NOMO-1 (cell line): ENCODE measurements at regions not wholly inside any gene's neighbourhood (a gene's known extent, or its start where the extent isn't known, plus 50 kb on each side); places are given as distances from the start of the nearest gene placed in this dataset.
A peak's percentile ranks its signal among the peaks of the same experiment; 100 is the strongest.

Experiments used
- DNase-seq, 2 experiments: peaks; one replicate each; lab custom pipeline; 2025; ENCODE audit not compliant: unreplicated experiment in 2 of 2; lab: John Stamatoyannopoulos, UW

DNA sequence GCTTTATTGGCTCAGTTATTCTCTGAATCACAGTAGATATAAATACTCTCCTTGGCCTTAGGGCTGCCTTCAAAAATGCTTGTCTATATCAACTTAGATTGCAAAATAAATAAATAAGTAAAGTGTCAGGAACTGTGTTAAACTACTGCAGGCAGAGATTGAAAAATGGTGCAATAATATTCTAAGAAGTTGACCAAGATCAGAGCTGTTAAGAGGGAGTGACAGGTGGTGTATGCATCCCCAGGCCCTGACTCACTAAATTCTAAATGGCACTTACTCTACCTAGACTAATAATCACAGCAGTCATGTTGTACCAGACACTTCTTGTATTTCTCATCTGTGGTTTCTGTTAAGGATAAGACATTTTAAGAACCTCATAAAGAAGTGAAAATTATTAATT lies 235.1 kb upstream of the SPOCK3 start:
- DNase-seq, result no peak

DNA sequence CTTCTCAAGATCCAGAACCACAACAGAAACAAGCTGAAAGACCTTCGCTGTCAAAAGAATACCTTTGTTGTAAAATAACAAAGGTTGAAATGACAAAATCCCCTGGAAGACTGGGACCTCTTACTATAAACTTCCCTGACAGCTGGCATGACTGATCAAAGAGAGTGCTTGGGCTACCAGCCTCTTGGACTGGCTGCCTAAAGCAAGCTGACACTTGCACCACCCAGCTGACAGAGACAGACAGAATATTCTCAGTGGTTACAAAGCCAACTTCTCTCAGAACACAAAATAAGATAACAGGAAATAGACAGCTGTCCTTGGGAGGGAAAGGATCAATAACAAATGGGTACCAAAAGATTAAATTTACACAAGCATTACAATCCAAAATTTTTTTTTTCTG lies 241.7 kb upstream of the SPOCK3 start:
- no peak for DNase-seq

DNA sequence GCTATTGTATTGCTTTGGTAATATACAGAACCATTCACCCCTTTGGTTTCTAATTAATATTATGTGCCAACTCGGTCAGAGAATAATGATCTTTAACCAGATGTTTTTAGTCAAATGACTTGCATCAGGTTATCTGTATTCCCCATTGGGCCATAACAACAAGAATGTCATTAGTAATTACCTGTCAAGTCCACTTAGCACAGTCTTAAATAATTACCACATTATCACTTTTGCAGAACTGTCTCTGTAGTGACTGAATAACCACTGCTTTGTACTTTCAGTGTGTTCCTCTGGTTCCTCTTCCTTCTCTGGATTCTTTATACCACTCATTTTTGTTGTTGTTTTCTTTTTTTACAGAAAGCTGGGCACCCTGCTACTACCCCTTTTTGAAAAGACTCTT lies 257.7 kb upstream of the SPOCK3 start:
- no peak for DNase-seq

GRCh38 chr4:167509551-167509950 lies 275.3 kb upstream of the SPOCK3 start:
- no peak for DNase-seq

DNA sequence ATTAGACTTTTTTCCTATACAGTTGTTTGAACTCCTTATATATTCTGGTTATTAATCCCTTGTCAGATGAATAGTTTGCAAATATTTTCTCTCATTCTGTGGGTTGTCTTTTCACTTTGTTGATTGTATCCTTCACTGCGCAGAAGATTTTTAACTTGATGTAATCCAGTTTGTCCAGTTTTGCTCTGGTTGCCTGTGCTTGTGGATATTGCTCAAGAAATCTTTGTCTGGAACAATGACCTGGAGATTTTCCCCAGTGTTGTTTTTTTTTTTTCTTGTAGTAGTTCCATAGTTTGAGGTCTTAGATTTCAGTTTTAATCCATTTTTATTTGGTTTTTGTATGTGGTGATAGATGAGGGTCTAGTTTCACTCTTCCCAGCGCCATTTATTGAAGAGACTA lies 289.8 kb upstream of the SPOCK3 start:
- no peak for DNase-seq

- no peak for DNase-seq
Observed at GRCh38 chr4:167537761-167538160, 303.5 kb upstream of the SPOCK3 start.

DNA sequence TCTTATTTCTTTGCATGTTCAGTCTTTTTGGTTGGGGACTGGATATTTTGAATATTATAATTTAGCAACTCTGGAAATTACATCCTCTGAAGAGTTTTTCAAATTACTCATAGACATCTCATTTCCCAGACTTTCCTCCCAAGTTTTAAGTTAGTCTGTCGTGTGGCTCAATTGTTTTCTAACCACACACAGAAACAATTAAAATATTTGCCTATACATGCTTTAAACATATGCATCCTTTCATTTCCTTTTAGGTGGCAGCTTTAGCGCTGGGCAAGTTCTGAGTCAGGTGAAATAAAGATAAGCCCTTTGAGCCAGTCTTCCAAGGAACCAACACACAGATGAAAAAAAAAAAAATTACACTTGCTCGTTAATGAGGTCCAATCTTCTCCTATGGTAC lies 307.0 kb upstream of the SPOCK3 start:
- no peak for DNase-seq

- DNase-seq, result no peak
Observed at GRCh38 chr4:167544391-167544790, 310.1 kb upstream of the SPOCK3 start.

DNA sequence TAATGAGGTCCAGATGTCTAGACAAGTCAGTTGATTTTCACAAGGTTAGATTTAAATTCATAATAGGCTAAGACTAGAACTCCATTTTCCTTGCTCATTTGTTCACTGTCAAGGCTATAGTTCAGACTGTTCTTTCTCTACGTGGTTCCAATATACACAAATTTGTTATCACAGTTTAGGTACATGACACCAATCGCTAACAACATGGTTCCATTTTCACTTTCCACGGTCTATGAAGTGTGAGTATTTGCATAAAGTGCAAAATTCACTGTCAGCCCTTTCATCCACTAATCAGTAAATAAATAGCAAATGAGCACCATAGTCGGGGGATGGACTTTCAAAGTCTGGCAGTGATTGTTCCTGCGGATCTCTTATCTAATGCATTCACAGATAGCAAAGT lies 315.7 kb upstream of the SPOCK3 start:
- no peak for DNase-seq

DNA sequence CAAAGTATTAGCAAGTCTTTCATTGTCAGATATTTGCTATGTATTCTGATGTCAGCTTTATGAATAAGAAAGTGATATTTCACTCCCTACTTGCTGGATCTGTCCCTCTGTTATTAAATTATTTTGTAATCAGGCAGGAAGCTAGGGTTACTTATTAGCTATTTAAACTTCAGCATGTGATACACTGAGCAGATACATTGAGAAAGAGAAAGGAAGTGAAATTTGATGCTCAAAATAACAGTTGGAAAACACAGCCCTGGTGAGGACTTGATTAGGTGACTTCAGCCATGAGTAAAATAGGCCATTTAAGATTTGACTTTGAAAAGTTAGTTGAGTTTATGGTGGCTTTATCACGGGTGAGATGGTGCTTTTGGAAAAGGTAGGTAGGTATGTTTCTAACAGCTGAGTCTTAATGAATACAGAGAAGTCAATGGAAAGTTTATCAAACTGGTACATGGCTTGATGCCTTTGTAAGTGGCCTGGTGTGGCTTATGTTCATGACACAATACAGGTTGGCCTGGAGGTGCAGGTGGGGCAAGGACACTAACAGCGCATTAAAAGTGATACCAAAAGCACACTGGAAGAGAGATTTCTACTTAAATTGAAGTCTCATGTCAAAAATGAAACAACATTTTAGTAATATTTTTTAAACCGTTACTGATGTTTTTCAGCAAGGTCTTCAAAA lies 321.2 kb upstream of the SPOCK3 start:
- DNase-seq, result no peak

DNA sequence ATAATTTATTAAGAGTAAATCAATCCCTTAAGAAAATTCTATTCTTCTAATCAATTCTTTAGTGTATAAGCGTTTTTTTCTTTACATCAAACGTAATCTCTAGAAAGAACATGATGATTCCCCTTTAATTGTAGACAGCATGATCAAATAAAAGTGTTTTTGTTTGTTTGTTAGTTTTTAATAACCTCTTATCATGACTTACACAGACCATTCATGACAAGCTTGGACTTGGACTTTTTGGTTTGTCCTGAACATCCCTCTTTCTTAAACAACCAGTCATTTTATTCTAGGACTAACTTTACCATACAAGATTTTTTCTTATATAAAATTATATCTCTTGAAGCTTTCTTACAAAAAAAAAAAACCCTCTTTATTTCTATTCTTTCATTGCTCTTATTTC lies 344.6 kb upstream of the SPOCK3 start:
- no peak for DNase-seq

DNA sequence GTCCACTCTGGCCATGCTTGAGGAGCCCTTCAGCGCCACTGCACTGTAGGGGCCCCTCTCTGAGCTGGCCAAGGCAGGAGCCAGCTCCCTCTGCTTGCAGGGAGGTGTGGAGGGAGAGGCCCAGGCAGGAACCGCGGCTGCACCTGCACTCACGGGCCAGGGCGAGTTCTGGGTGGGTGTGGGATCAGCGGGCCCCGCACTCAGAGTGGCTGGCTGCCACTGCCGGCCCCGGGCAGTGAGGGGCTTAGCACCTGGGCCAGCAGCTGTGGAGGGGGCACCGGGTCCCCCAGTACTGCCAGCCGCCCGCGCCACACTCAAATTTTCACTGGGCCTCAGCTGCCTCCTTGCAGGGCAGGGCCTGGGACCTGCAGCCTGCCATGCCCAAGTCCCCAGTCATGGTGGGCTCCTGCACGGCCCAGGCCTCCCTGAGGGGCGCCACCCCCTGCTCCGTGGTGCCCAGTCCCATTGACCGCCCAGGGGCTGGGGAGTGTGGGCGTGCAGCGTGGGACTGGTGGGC lies 347.2 kb upstream of the SPOCK3 start:
- no peak for DNase-seq

DNA sequence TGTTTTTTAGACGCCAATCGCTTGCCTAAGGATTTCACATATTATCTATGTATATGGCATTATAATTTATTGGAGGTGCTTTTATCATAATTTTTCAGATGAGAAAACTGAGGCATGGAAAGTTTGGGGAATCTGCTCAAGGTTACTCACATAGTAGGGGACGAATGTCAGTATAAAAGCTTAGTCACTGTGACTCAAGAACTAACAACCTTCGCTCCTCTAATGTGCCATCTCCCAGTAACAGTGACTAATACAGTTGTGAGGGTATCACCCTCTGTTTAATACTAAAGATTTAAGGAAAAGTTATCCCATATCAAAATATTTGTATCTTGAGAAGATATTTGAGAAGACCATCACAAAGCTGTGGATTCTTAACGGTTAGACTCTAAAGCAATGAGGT lies 353.1 kb upstream of the SPOCK3 start:
- DNase-seq, result no peak

DNA sequence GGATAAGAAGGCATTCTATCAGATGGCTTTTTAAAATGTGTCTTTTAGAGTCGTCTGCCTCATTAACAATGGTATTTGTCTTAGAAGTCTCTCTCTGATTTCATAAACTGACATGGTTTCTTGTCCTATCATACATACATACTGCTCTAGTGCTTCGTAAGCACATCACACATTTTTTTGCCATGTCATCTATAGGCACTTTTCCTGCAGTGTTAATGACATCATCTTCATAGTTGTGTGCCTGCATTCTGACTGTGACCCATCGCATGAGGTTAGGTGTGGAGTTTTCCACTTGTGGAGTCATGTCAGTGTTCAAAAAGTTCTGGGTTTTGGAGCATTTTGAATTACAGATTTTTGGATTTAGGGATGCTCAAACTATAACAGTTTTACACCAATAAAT lies 361.6 kb upstream of the SPOCK3 start:
- no peak for DNase-seq

DNA sequence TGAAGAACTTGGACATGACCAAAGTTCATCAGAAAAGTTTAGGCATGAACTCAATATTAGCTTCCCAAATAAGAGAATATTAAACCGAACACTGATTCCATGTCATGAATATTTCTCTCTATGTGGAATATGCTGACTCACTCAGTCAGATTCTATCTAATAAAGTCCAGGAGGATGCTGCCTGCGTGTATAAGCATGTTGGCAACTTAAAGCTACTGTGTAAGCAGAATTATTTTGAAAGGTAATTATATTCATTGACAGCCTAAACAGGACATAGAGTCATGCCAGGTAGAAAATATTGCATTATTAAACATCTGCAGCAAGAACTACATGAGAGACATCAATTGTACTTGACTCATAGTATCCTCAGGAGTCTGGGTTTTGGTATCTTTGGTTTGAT lies 367.9 kb upstream of the SPOCK3 start:
- no peak for DNase-seq

- no peak for DNase-seq
Observed at GRCh38 chr4:167606551-167606950, 372.3 kb upstream of the SPOCK3 start.

GRCh38 chr4:167613381-167613780 lies 379.1 kb upstream of the SPOCK3 start:
- no peak for DNase-seq

- no peak for DNase-seq
Observed at GRCh38 chr4:167614866-167615265, 380.6 kb upstream of the SPOCK3 start.

DNA sequence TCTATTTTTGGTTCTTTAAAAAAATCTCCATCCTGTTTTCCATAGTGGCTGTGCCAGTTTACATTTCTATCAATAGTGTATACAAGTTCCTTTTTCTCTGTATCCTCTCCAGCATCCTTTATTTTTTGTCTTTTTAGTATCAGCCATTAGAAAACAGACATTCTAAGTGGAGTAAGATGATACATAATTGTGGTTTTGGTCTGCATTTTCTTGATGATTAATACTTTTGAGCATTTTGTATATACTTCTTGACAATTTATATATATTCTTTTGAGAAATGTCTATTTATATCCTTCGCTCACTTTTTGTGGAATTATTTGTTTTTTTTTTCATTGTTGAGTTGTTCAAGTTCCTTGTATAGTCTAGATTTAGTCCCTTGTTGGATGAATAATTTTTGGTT lies 382.2 kb upstream of the SPOCK3 start:
- DNase-seq, result no peak

DNA sequence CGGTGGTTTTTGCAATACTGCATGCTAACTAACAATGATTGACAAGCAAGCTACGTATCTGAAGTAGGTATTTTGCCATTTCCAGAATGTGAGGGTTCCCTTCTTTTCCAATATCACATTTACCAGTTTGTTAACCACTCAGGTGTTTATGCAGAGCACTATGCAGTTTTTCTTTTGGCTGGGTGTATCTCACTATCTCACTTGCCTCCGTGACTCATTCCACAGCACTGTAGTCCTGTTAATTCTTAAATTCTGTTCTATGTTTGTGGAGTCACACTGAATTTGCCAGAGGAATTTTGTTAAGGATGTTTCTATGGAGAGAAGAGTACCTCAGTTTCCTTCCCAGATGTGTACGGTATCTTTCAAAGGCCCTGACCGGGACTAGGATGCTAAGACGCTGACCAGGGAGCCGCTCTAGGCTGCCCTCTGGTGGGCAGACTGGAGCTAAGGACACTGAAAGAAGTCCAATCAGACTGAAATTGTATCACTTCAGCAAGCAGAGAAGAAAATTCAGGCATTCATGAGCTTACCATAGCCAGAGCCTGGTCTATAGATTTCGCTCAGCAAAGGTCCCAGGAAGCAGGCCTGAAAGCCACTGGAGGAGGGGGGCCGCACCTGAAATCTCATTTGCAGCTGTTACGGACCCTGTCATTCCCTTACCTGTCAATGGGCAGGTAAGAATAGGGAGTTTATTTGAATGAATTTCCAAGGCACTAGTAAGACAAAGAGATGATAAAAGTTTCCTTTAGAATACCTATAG lies 388.4 kb upstream of the SPOCK3 start:
- peak in 1 of 2 experiments; percentile 15 for DNase-seq

GRCh38 chr4:167623241-167623572 lies 388.9 kb upstream of the SPOCK3 start:
- DNase-seq, result no peak

- DNase-seq, result no peak
Observed at GRCh38 chr4:167629272-167629671, 395.0 kb upstream of the SPOCK3 start.
